ENCODE measurements at regions not wholly inside any gene's neighbourhood (a gene's known extent, or its start where the extent isn't known, plus 50 kb on each side); places are given as distances from the start of the nearest gene placed in this dataset.

- TF ChIP-seq, protein P1, sequence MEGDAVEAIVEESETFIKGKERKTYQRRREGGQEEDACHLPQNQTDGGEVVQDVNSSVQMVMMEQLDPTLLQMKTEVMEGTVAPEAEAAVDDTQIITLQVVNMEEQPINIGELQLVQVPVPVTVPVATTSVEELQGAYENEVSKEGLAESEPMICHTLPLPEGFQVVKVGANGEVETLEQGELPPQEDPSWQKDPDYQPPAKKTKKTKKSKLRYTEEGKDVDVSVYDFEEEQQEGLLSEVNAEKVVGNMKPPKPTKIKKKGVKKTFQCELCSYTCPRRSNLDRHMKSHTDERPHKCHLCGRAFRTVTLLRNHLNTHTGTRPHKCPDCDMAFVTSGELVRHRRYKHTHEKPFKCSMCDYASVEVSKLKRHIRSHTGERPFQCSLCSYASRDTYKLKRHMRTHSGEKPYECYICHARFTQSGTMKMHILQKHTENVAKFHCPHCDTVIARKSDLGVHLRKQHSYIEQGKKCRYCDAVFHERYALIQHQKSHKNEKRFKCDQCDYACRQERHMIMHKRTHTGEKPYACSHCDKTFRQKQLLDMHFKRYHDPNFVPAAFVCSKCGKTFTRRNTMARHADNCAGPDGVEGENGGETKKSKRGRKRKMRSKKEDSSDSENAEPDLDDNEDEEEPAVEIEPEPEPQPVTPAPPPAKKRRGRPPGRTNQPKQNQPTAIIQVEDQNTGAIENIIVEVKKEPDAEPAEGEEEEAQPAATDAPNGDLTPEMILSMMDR (IDR thresholded peaks at IDR 0.05) = no peak
- no peak for TF ChIP-seq POLR2A (IDR thresholded peaks at IDR 0.05)
These were observed 254.8 kb downstream of the CDK5RAP2 start for GRCh38 chr9:120324996-120325642.
